ENCODE measurements at regions not wholly inside any gene's neighbourhood (a gene's known extent, or its start where the extent isn't known, plus 50 kb on each side); places are given as distances from the start of the nearest gene placed in this dataset.
"Not testable (repeated sequence)": the region's sequence is repeated elsewhere in the genome, so short reads cannot be mapped to it uniquely, and the experiment has no call there.

- no peak for FAIRE-seq
- DNase-seq (ENCODE audit: low spot score): no peak
These were observed 177.6 kb downstream of the STK31 start for GRCh38 chr7:23887660-23888059.

GRCh38 chr7:23888958-23889357 is 178.9 kb downstream of the STK31 start:
- no peak for FAIRE-seq
- DNase-seq (ENCODE audit: low spot score): no peak

GRCh38 chr7:23889566-23889965 is 179.5 kb downstream of the STK31 start:
- DNase-seq (ENCODE audit: low spot score): no peak
- FAIRE-seq: no peak

- DNase-seq (ENCODE audit: low spot score) (no peak), FAIRE-seq (no peak)
These were observed 182.0 kb downstream of the STK31 start for GRCh38 chr7:23892019-23892418.

GRCh38 chr7:23893176-23893941 is 183.3 kb downstream of the STK31 start:
- FAIRE-seq (no peak), DNase-seq (ENCODE audit: low spot score) (no peak)

- DNase-seq (ENCODE audit: low spot score): peak; percentile 56
- FAIRE-seq: no peak
These were observed 184.2 kb downstream of the STK31 start for GRCh38 chr7:23893942-23894891.

- DNase-seq (ENCODE audit: low spot score) (no peak), FAIRE-seq (no peak)
These were observed 185.0 kb downstream of the STK31 start for GRCh38 chr7:23894892-23895569.

GRCh38 chr7:23895666-23896096 is 185.7 kb downstream of the STK31 start:
- DNase-seq (ENCODE audit: low spot score) (peak; percentile 58), FAIRE-seq (no peak)

- no peak for FAIRE-seq
- DNase-seq (ENCODE audit: low spot score): no peak
These were observed 188.6 kb downstream of the STK31 start for GRCh38 chr7:23898619-23899018.

GRCh38 chr7:23904901-23905300 is 194.9 kb downstream of the STK31 start:
- not testable (repeated sequence) for DNase-seq (ENCODE audit: low spot score); FAIRE-seq

GRCh38 chr7:23907012-23907411 is 197.0 kb downstream of the STK31 start:
- no peak for FAIRE-seq

GRCh38 chr7:23909426-23909825 is 199.4 kb downstream of the STK31 start:
- DNase-seq (ENCODE audit: low spot score) (no peak), FAIRE-seq (no peak)

More at GRCh38 chr7:23907012-23907411, 197.0 kb downstream of the STK31 start:
- DNase-seq (ENCODE audit: low spot score): no peak

- FAIRE-seq (no peak), DNase-seq (ENCODE audit: low spot score) (no peak)
These were observed 202.0 kb downstream of the STK31 start for GRCh38 chr7:23912065-23912464.

- DNase-seq (ENCODE audit: low spot score) (no peak), FAIRE-seq (no peak)
These were observed 203.0 kb downstream of the STK31 start for GRCh38 chr7:23913016-23913415.

GRCh38 chr7:23915236-23915635 is 205.2 kb downstream of the STK31 start:
- DNase-seq (ENCODE audit: low spot score): no peak

GRCh38 chr7:23918286-23918685 is 208.3 kb downstream of the STK31 start:
- DNase-seq (ENCODE audit: low spot score) (no peak), FAIRE-seq (no peak)

More at GRCh38 chr7:23915236-23915635, 205.2 kb downstream of the STK31 start:
- FAIRE-seq: no peak

GRCh38 chr7:23918856-23919255 is 208.8 kb downstream of the STK31 start:
- FAIRE-seq: no peak

GRCh38 chr7:23925088-23925487 is 215.1 kb downstream of the STK31 start:
- DNase-seq (ENCODE audit: low spot score): no peak
- no peak for FAIRE-seq

More at GRCh38 chr7:23918856-23919255, 208.8 kb downstream of the STK31 start:
- no peak for DNase-seq (ENCODE audit: low spot score)

GRCh38 chr7:23927709-23928417 is 217.8 kb downstream of the STK31 start:
- FAIRE-seq (no peak), DNase-seq (ENCODE audit: low spot score) (no peak)

GRCh38 chr7:23928418-23928775 is 218.4 kb downstream of the STK31 start:
- DNase-seq (ENCODE audit: low spot score) (no peak), FAIRE-seq (no peak)

- FAIRE-seq: no peak
- no peak for DNase-seq (ENCODE audit: low spot score)
These were observed 220.3 kb downstream of the STK31 start for GRCh38 chr7:23930312-23930711.
